HG02840 (cell line): ENCODE measurements at regions not wholly inside any gene's neighbourhood (a gene's known extent, or its start where the extent isn't known, plus 50 kb on each side); places are given as distances from the start of the nearest gene placed in this dataset.
"Not testable (repeated sequence)": the region's sequence is repeated elsewhere in the genome, so short reads cannot be mapped to it uniquely, and the experiment has no call there.

Experiments used
- ATAC-seq: cut with Tn5 transposase; IDR thresholded peaks from one replicate; pipeline ENCODE4 v1.9.1; 2021; ENCODE audit warnings: mild to moderate bottlenecking, moderate library complexity, moderate number of reproducible peaks; ENCODE audit not compliant: unreplicated experiment, low FRiP score

DNA sequence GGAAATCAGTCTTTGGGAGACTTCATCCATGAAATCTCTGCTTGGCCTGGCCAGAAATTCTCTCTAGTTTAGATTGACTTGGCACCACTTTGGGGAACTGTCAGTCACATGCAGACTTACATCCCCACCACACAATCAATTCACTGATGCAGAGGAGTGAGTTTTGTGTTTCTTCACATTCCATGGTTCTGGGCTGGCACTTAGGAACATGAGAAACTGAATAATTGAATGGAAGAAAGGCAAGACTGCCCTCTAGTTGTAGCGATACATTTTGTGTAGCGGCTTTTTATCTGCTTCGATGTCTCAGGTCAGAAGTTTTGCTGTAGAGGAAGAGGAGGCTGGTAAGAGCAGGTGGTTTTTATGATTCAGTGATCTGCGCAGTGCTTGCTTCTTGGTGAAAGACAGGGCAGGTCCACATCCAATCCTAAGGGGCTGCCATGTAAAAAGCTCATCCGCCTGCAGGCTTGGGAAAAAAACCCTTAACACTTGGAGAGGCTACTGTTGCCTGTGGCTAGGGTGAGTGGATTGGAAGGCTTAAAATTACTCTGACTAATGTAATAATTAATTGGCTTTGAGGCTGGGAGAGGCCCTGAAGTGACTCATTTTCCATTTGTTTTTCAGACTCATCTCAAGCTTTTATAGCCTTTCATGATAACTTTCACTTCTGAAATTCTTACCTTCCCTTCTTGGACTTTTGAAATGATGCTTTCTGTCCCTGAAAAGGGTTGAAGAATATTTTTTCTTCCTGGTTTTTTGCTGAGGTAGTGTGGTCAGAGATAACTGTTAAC lies 75.4 kb upstream of the LPCAT1 start:
- not testable (repeated sequence) for ATAC-seq

DNA sequence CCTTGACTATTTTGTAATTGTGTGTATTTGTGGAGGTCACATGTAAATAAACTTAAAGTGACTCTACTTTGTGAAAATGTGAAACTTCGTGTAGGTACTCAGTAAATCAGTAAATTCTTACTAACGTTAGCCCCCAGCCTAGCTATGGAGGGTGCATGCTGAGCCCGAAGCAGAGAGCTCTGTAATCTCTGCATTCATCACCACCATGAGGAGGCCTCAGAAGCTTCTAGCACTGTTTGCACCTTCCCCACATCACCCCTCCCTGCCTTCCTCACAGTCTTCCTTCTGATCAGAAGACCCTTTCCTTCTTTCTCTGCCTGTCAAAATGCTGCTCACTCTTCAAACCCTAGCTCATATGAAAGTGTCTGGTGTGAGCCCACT lies 73.3 kb upstream of the LPCAT1 start:
- ATAC-seq: not testable (repeated sequence)

DNA sequence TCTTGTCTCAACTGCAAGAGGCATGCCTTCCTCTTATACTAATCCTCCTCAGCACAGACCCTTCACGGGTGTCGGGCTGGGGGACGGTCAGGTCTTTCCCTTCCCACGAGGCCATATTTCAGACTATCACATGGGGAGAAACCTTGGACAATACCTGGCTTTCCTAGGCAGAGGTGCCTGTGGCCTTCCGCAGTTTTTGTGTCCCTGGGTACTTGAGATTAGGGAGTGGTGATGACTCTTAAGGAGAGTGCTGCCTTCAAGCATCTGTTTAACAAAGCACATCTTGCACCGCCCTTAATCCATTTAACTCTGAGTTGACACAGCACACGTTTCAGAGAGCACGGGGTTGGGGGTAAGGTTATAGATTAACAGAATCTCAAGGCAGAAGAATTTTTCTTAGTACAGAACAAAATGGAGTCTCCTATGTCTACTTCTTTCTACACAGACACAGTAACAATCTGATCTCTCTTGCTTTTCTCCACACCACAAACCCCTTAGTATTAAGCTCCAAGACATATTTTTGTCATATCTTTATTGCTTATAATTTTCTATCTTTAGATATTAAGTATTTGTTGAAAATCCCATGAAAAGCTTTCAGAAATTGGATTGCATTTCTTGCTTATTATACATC lies 72.8 kb upstream of the LPCAT1 start:
- ATAC-seq: not testable (repeated sequence)

DNA sequence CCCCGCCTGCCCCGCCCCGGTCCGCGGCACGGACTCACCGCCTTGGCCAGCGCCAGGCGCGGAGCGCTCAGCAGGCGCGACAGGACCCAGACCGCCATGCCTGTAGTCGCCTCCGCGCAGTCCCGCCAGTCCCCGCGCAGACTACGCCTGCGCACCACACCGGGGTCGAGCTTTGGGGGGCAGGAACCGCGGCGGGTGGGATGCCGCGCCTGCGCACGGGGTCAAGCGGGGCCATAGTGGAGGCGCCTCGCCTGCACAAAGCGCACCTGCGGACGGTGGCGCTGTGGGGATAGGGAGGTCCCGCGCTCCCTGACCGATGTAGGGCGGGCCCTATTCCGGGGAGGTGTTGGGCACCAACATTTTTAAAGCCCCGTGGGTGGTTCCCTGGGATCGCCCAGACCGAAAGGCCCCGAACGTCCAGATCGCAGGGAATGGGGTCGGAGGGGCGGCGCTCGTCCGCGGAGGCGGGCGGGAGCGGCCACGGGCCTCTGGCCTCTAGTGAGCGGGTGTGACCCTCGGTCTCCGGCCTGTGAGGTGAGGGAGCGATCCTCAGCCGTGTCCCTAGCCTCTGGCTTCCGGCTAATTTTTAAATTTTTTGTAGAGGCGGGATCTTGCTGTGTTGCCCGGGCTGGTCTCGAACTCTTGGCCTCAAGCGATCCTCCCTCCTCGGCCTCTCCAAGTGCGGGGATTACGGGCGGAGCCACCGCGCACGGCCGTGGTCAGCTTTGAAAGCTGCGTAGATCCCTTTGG lies 70.8 kb upstream of the LPCAT1 start:
- ATAC-seq: peak; percentile 81

DNA sequence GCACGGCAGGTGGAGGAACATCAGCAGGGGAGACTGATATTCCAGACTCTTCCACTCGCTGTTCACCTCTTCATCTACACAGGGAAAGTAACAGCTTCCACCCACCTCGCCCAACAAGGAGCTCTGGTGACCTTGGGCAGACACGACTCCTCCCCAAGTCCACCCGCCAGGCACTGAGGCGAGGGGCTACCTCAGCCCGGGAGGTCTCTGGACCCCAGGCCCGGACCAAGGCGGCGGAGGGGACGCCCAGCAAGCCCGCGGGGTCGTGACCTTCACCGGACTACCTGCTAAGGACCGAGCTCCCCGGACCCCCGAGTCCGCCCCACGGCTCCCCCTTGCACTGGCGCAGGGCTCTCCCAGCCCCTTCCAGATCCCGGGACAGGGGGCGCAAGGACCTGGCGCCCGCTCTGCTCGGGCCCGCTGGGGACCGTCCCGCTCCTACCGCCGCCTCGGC lies 70.2 kb upstream of the LPCAT1 start:
- peak; percentile 21 for ATAC-seq

DNA sequence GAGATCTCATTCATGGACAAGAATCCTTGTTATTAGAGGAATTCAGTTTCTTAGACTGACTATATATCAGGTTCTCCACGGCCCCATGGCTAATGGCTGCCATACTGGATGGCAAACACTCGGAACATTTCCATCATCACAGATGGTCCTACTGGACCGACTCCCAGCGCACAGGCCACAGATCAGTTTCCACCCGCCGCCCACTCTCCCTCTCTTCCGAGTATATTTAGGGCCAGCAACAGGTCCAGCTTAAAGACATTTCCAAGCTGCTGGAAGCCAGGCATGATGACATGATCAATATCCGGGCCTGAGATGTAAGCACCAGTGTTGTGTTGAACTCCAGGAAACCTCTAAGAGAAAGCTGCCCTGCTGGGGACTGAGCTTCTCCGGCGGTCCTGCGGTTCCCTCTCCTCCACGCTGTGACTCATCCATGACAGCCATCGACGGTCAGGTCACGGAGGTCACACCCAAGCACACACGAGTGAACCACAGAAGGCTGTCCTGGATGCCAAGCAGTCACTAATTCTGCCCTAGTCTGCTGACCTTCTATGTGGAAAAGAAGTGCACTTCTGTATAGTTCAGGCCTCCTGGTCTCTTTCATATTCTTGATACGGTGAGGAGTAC lies 64.4 kb upstream of the LPCAT1 start:
- ATAC-seq: not testable (repeated sequence)

DNA sequence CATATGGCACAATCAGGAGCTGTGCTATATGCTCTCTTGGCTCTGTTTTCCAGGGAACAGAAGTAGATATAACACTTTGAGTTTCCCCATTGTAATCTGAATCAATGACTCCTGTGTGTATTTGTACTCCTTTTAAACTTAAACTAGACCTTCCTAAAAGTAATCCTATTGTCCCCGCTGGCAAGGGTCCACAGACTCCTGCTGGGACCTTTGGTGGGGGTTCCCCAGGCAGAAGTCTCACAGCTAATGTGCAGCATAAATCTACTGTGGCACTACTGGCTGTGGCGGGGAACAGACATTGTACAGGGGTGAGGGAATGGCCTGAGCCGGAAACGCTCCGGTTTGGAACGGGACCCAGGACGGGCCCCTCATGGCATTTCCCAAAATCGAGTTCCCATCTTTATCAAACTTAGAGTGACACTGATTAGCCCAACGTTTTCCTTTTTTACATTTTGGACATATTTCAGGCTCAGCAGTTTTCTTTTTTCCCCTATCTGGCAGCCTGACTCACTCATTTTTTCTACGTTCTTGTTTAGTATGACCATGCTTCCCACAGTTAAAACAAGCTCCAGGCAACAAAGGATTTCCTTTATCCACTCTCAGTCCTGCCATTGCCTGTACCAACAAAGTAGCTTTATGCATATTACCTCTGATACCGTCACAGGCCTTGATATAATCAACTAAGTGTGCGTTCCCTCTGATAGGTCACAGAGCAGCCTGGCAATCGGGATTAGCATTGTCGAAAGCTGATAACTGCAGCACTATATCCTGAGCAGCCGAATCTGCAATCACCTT lies 59.5 kb upstream of the LPCAT1 start:
- ATAC-seq: not testable (repeated sequence)

DNA sequence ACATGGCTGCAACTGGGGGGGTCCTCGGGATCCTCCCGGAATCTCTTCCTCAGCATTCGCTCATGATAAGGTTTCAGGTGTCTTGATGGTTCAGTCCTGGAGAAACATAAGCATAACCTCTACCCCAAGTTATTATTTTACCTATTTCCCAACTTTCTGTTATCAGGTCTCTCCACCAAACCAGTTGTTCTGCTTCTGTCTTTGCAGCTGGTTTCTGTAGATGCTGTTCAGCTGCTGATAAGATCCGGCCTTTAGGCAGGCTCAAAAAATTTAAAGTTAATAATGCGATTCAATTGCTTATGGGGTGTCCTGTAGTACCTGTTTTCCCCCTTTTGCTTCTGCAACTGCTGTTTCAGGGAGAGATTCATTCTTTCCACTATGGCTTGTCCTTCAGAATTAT lies 55.6 kb upstream of the LPCAT1 start:
- ATAC-seq: not testable (repeated sequence)

DNA sequence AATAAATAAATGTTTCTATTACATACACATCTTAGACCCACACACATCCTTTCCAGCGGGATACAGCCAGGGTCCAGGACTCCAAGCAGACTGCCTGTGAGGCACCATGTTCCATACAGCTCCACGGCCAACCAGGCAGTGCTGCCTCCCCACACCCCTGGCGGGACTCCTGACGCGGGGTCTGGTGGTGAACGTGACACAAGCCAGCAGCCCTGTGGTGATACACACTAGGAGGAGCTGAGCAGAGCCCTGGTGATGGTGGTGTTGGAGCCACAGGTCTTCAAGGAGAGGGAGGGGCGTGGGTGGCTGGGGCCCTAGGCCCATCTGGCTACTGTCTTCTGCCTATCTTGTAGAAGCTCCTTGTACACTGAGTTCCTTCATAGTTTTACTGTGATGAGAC lies 53.1 kb upstream of the LPCAT1 start:
- not testable (repeated sequence) for ATAC-seq

DNA sequence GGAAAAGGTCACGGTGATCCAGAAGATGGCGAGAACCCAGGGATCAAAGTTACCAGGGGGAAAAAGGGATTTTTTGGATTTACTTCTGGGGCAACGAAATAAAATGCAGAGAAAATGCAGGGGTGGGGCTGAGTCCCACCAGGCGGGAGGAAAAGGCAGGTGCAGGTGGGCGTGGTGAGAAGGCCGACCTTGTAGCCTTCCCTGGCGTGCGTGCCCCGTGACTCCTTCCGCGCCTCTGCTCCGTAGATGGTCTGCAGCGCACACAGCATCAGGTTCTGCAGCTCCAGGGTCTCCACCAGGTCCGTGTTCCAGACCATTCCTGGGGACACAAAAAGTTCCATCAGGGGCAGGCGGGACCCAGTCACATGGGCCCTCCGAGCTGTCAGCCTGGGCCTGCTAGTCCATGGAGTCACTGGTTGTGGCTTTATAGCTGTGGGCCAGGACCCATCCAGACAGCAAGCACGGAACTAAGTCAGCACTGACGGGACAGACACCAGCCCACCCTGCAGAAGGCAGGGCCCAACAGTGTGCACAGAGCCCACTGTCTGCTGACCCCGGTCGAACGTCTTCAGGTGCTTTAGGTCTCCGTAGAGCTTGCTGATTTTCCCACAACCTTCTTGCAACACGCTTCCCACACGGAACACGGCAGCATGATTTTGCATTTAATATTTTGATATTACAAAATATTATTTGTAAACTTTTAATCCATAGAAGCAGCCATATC lies 52.4 kb upstream of the LPCAT1 start:
- ATAC-seq: not testable (repeated sequence)

DNA sequence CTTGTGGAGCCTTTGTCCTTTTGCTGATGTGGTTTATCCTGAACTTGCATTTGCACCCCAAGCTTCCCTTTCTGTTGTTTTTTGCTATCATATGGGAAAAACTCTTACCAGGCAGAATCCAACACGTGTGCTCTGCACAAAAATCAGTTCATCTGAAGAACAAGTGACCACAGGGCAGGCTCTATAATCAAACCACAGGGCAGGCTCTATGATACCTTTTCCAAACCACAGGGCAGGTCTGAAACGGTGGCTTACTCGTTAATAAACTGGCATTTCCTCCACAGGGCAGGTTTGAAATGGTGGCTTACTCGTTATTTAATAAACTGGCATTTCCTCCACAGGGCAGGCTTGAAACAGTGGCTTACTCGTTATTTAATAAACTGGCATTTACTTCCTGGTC lies 51.7 kb upstream of the LPCAT1 start:
- not testable (repeated sequence) for ATAC-seq

DNA sequence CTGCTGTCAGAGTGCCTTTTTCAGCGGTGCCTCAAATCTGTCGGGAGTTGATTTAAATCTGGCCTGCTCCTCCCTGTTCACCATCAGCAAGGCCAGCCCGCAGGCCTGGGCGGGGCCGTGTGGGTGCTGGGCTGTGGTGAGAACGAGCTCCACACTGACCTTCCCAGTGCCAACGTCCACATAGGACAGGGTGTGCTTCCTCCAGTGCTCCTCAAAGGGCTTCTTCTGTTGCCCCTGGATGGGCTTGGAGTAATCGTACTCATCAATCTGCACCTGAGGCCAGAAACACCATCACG lies 50.2 kb upstream of the LPCAT1 start:
- ATAC-seq: not testable (repeated sequence)

DNA sequence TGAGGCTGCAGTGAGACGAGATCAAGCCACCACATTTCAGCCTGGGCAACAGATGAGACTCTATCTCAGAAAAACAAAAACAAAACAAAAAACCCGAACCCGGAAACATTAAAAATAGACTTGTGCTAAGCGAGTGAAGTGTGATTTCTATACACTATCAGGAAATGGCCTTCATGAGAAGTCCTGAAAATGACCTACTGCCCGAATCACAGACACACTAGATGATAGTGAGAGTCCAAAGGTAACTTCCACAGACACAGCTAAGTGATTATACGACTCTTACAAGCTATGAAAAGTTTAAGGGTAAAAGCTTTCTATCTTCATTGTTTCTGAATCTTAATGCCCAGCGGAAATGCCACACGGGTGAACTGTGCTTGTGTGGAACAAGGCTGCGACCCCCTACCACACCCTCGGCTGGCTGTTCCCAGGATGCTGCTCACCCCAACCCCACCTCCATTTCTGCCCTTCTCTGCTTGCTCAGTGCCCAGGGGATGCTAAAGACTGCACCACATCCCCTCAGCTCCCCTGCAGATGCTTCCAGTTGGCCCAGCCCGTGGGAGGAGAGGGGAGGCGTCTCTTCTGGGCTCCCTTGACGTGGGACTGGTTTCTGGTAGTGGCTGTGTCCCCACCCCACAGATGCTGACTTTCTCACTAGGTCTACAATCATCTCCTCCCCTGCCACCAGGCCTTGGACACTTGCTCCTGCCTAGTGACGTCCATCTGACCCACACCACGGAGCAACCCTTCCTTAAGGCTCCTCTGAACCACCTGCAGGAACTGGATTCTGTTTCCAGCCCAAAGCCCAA lies 49.7 kb upstream of the LPCAT1 start:
- ATAC-seq: not testable (repeated sequence)
